ENCODE measurements at regions not wholly inside any gene's neighbourhood (a gene's known extent, or its start where the extent isn't known, plus 50 kb on each side); places are given as distances from the start of the nearest gene placed in this dataset.

DNA sequence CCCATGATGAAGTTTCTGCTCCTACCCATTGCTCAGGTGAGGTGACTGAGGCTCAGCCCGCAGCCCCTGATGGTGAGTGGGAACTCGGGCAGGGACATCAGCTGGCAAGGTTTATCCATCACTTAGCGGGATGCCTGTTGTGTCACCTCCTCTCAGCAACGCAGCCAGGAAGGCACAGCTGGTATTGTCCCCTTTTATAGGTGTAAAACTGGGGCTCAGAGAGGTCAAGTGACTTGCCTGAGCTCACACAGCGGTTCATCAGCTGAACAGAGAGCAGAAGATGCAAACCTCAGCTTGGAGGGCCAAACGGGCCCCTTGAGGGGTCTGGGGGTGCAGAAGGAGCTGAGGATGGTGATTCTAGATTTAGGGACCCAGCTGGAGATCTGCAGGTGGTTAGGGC lies 143.6 kb downstream of the PHETA1 start:
- intact Hi-C loops (cut with DNase I; ENCODE audit: low total_unique reads) = no loop called here
- H3K27me3 ChIP-seq = no peaks in the 10 kb centered on the region

DNA sequence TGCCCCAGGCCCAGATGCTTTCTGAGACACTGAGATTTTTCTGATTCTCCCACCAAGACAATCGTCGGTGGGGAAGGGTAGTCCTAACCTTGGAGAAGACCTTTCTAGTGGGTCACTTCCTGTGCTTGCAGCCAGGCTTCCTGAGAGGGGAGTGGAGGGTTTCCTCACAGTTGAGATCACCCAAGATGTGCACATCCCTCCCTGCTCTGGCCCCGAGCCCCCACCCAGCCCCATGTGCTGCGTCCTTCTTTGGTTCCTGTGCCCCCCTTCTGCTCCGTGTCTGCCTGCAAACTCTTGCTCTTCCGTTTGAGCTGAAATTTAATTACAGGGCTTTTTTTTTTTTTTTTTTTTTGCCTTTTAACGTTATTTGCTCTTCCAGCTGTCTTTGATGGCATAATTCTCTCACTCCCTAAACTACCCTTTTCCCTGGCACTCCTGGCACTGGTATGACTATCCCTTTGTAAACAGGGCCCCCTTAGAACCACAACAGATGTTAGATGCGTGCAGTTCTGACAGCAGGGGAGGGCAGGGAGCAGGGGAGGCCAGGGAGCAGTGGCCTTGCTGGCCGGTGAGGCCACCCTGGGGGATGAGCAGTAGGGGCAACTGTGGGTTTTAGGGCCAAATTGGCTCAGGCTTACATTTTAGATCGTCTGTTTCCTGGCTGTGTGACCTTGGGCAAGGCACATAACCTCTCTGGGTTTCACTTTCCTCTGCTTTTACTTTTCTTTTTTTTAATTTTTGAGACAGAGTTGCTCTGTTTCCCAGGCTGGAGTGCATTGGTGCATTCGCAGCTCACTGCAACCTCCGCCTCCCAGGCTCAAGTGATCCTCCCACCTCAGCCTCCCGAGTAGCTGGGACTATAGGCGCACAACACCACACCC lies 144.5 kb downstream of the PHETA1 start:
- Histone ChIP-seq H3K9me3 (no peaks in the 10 kb centered on the region), H3K36me3 (no peaks in the 10 kb centered on the region), H3K27ac (no peak overlapping the region), H3K4me3 (no peak overlapping the region), H3K27me3 (no peaks in the 10 kb centered on the region), H3K4me1 (no peaks in the 10 kb centered on the region)
- no peak for DNase-seq
- no peak for TF ChIP-seq POLR2A (IDR thresholded peaks at IDR 0.05)
- no peak for TF ChIP-seq CTCF (IDR thresholded peaks at IDR 0.05)
- intact Hi-C loops (cut with DNase I; ENCODE audit: low total_unique reads) = no loop called here

More for the DNA sequence above, 143.6 kb downstream of the PHETA1 start:
- Histone ChIP-seq H3K36me3 (no peaks in the 10 kb centered on the region), H3K4me3 (no peak overlapping the region), H3K27ac (no peak overlapping the region), H3K9me3 (no peaks in the 10 kb centered on the region), H3K4me1 (no peaks in the 10 kb centered on the region)
- TF ChIP-seq POLR2A (IDR thresholded peaks at IDR 0.05) = no peak
- no peak for TF ChIP-seq CTCF (IDR thresholded peaks at IDR 0.05)
- DNase-seq = no peak

DNA sequence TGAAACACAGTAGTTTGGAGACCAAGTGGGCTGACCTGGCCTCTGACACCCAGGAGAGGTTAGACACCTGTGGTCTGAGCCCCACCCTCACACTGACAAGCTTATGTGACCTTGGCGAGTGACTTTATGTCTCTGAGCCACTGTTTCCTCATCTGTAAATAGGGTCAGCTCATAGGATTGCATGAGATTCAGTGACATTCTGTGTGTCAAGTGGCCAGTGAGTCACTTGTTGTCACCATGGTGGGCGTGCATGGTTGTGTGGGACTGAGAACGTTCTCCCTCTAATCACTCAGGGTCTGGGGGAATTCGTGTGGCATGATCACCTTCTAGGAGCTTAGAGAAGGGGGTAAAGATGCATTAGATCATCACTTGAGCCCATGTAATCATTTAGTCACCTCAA lies 146.4 kb downstream of the PHETA1 start:
- Histone ChIP-seq H3K27ac (no peak overlapping the region), H3K4me3 (no peak overlapping the region), H3K36me3 (no peaks in the 10 kb centered on the region), H3K4me1 (no peaks in the 10 kb centered on the region), H3K27me3 (no peaks in the 10 kb centered on the region), H3K9me3 (no peaks in the 10 kb centered on the region)
- TF ChIP-seq POLR2A (IDR thresholded peaks at IDR 0.05) (no peak), CTCF (IDR thresholded peaks at IDR 0.05) (no peak)
- intact Hi-C loops (cut with DNase I; ENCODE audit: low total_unique reads) = no loop called here
- no peak for DNase-seq

DNA sequence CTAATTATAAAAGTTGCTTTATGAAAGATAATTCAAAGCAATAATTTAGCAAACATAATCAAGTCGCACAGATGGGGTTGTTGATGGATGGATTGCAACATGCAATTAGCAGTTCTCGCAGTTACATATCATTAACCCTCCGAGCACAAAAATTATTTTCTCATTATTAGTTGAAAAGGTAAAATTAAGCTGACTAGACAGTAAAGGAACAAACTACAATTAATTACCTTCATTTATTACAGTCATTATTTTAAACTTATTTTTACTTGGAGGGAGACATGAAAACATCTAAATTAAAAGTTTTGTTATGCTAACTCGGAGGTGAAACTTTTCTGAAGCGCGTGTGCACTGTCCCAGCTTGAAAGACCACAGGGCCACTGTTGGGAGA lies 146.9 kb downstream of the PHETA1 start:
- no peaks in the 10 kb centered on the region for H3K4me1 ChIP-seq
- H3K36me3 ChIP-seq = no peaks in the 10 kb centered on the region
- no peaks in the 10 kb centered on the region for H3K9me3 ChIP-seq
- H3K4me3 ChIP-seq = no peak overlapping the region
- intact Hi-C loops (cut with DNase I; ENCODE audit: low total_unique reads) = no loop called here
- TF ChIP-seq POLR2A (IDR thresholded peaks at IDR 0.05) = no peak
- no peak for TF ChIP-seq CTCF (IDR thresholded peaks at IDR 0.05)
- H3K27ac ChIP-seq = no peak overlapping the region
- no peaks in the 10 kb centered on the region for H3K27me3 ChIP-seq
- DNase-seq = no peak

DNA sequence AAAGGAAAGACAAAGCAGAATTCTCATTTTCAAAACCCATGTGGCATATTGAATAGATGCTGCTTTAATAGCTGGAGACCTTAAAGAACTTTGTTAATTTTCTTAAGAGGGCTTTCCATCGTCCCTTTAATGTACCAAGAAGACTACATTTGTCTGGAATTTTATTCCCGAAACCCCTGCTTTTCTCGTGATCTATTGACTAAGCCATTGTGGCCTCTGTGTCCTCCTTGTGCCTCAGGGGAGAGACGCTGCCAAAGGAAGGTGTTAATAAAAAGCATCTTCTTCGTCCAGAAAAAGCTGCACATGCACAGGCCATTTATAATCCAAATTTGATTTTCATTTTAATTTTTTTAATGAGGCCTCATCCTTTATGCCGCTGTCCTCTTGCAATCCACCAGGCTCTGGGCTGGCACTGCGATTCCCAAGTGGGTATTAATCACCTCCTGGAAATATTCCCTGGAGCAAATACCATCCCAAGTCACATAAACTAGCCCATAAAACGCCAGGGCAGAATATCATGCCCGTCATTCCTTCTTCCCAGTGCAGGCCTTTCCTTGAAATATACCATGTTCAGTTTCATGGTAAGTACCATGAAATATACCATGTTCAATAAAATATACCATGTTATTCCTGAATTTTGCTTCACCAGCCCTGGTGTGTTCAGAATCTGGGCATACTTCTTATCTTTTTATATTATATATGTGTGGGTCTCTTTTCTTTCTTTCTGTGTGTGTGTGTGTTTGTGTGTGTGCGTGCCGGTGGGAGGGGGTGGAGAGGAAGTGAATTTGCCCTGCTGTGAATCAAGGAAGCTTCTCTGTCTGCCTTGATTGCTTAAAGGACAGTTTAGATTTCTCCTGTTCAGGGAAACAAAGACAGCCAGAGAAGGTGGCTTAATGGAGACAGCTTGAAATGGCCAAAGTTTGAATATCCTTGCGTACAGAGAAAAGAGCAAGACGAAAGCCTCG lies 147.6 kb downstream of the PHETA1 start:
- H3K4me3 ChIP-seq = no peak overlapping the region
- H3K9me3 ChIP-seq = no peaks in the 10 kb centered on the region
- intact Hi-C loops (cut with DNase I; ENCODE audit: low total_unique reads) = no loop called here
- DNase-seq = no peak
- no peaks in the 10 kb centered on the region for H3K36me3 ChIP-seq
- H3K27ac ChIP-seq = no peak overlapping the region
- H3K27me3 ChIP-seq = no peaks in the 10 kb centered on the region
- TF ChIP-seq CTCF (IDR thresholded peaks at IDR 0.05) = no peak
- TF ChIP-seq POLR2A (IDR thresholded peaks at IDR 0.05) = no peak
- no peaks in the 10 kb centered on the region for H3K4me1 ChIP-seq

Measured in uterus (tissue), 3 donors.